LoVo (cell line): ENCODE measurements at regions not wholly inside any gene's neighbourhood (a gene's known extent, or its start where the extent isn't known, plus 50 kb on each side); places are given as distances from the start of the nearest gene placed in this dataset.

Source experiments
- DNase-seq: peaks from one replicate; pipeline ENCODE4 v3.0.0-alpha.2; 2016; ENCODE audit warnings: low spot score

GRCh38 chr21:28751176-28751575 is 241.5 kb downstream of the LTN1 start:
- DNase-seq, result no peak

- DNase-seq, result no peak
These were observed 242.1 kb downstream of the LTN1 start for GRCh38 chr21:28750565-28750964.

- DNase-seq, result no peak
These were observed 243.1 kb downstream of the LTN1 start for GRCh38 chr21:28749536-28749935.

DNA sequence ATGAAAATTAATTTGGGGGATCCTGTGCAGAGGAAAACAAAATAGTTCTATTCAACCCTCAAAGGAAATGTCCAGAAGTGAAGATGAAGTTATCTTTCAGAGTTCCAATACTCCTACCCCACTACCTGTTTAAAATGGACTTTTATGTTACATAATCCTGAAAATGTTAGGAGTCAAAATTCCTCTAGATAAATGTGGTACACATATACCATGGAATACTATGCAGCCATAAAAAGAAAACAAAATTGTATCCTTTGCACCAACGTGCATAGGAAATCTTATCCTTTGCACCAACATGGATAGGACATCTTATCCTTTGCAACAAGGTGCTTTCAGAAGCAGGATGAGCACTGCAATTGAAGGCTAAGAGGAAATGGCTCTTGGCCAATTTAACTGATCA is 245.2 kb downstream of the LTN1 start:
- DNase-seq, result no peak

DNA sequence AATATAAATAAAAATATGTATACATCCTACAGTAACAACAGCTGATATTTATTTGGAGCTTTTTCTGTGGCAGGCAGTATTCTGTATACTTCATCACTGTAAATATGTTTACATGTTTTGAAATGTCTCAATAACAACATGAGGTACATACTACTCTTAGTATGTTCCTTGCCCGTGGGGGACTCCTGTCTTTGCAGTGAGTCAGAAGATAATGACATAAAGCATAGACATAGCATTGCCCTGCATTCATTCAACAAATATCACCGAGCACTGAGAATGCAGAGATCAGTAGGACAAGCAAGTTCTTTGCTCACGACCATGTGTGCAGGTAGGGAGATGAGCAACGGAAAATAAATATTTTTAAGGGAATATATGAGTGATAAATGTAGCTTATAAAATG is 246.5 kb downstream of the LTN1 start:
- DNase-seq, result no peak

GRCh38 chr21:28745131-28746016 is 247.3 kb downstream of the LTN1 start:
- DNase-seq, result peak; percentile 74

GRCh38 chr21:28743723-28744122 is 249.0 kb downstream of the LTN1 start:
- no peak for DNase-seq

- no peak for DNase-seq
These were observed 250.2 kb downstream of the LTN1 start for GRCh38 chr21:28742527-28742926.

DNA sequence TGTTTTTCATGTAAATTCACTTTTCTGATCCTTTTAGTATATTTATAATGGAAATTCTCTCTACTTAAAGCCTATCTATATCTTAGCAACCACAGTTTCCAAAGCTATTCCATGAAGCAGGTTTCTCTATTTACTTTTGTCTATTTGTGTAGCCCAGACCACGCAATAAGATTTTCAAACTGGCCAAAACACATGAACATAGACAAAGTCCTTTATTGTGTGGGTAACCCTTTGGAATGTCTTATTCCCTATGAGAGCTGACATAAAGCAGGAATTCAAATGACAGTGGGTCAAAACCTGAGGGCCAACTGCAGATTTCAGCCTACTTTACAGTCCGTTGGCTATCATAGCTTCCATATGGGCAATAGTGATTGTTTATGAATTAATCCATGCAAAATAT is 252.6 kb downstream of the LTN1 start:
- no peak for DNase-seq

DNA sequence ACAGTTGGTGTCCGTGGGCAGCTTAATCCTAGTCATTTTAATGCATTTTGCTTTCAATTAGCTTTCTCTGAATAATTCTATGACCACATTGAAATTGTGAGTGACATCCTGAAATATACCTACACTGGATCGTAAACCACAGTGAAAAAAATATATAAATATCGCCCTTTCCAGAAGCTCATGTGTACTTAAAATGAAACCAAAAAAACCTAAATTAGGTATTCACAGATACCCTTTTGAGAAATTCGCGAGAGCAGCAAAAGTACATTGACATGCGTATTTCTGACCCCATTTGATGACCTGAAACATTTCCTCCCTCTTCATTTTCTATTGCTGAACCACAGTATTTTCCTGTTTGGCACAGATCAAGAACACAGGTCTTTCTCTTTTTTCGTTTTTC is 253.8 kb downstream of the LTN1 start:
- no peak for DNase-seq

GRCh38 chr21:28738420-28738704 is 254.3 kb downstream of the LTN1 start:
- no peak for DNase-seq

DNA sequence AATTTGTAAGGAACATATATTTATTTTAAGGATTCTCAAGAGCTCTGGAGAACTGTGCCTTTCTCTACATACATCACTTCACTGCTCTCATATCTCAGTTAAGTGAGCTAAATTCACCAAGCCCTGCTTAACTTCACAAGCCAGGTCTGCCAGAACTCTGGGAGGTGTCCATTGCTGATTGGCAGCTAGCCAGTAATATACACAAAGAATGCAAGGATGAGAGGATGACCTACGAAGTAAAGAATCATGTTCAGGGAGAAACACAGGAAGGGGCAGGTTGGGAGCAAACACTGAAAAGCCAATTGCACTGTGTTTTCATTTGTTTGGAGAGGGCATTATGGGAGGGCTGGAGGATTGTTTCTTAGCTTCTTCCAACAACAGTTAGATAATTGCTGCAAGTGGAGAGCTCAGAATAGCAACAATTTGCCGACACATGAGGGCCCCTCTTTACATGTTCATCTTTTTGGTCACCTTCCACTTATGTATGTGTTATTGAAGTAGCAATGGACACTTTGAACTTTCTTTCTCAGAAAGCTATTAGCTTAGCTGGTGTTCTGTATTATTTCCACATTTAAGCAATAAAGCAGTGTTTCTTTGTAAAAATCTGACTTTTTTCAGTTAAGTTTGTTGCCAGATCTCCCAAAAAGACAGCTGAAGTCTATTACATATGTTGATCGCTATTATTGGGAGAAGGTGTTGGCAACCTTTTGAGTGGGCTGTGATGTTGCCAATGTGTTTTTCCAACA is 254.8 kb downstream of the LTN1 start:
- no peak for DNase-seq

DNA sequence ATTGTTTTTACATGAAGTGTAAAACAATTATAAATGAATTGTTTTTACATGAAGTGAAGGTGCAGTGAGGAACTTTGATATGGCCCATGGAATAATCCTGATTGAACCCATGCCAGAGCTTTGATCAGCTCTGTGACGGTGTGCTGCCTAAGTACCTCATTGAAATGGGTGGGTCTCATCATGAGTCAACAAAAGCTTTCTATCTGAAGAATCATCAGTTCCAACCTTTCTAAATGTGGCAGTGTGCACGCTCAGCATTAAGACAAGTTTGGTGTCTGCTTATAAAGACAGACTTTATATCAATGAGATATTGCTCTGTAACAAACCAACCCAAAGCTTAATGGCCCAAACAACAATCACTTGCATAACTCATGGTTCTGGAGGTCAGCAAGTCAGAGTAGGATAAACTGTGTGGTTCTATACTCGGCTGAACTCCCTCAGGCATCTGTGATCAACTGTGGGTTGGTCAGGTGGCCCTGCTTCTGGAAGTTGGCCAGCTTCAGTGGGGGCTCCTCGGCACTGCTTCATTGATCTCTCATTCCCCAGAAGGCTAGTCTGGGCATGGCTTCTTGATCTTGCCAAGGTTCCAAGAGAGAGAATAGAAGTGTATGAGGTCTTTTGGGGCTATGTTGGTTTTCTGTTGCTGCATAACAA is 258.0 kb downstream of the LTN1 start:
- no peak for DNase-seq

DNA sequence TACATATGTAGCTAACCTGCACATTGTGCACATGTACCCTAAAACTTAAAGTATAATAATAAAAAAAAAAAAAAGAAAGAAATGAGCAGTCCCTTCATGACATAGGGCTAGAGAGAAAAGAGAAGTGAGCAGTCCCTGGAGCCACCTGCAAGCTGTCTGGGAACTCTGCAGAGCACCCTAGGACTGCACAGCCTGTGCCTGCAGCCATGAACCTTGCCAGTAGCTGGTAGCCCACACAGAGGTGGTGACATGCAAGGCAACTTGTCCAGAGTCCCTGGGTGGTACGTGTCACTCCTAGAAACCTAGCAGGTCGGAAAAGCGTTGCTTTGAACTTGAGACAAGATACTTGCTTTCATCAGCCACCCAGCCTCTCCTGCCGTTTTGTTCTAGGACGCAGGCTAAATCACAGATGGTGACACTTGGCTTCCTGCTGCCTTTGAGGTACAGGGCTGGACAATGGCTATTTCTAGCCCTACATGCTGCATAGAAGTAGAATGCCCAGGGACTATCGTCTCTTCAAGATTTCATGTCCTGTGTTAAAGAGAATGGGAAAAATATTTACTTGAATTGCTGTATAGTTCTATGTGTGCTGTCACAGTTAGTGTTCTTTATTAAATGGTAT is 260.9 kb downstream of the LTN1 start:
- DNase-seq, result no peak

- no peak for DNase-seq
These were observed 262.8 kb downstream of the LTN1 start for GRCh38 chr21:28729887-28730286.

GRCh38 chr21:28727809-28728208 is 264.9 kb downstream of the LTN1 start:
- DNase-seq, result no peak

GRCh38 chr21:28725396-28725795 is 267.3 kb downstream of the LTN1 start:
- no peak for DNase-seq

DNA sequence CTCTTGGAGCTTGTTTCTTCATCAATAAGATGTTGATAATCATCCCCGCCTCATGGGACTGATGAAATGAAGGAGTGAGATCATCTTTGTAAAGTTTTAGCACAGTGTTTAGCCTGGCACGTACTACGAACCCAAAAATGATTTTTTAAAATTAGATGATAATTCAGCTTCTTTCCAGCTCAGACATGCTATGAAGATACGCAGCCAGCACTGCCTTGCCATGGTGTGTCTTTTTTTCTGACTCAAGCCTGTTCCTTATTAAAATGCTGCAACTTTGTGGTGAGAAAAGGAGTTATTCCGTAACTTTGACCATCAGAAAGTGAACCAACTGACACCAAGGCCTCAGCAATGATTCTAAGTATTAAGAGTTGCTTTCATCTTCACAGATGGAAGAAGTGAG is 269.0 kb downstream of the LTN1 start:
- no peak for DNase-seq

- DNase-seq, result no peak
These were observed 273.0 kb downstream of the LTN1 start for GRCh38 chr21:28719723-28720122.

DNA sequence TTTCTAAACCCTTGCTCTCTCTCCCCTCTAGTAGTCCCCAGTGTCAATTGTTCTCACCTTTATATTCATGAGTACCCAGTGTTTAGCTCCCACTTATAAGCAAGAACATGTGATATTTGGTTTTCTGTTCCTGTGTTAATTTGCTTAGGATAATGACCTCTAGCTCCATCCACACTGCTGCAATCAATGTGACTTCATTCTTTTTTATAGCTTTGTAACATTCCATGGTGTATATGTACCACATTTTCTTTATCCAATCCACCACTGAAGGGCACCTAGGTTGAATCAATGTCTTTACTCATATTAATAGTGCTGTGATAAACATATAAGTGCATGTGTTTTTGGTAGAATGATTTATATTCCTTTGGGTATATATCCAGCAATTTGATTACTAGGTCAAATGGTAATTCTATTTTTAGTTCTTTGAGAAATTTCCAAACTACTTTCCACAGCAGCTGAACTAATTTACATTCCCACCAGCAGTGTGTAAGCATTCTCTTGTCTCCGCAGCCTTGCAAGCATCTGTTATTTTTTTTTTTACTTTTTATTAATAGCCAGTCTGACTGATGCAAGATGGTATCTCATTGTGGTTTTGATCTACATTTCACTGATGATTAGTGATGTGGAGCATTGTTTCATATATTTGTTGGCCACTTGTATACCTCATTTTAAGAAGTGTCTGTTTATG is 277.8 kb downstream of the LTN1 start:
- no peak for DNase-seq

DNA sequence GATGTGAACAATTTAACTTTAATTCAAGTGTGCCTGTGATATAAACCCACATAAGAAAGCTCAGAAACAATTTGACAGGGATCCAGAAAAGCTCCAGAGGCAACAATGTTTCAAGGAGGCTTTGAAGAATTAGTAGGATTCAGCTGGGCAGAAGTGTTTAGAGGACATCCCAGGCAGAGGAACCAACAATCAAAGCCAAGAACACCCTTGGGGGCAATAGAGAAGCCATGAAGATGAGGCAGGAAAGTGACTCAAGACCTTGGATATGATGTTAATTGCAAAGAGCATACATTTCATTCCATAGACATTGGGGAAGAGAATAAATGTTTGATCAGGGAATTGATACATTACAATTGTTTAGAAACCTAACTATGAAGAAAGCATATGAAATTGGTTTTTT is 280.3 kb downstream of the LTN1 start:
- no peak for DNase-seq

DNA sequence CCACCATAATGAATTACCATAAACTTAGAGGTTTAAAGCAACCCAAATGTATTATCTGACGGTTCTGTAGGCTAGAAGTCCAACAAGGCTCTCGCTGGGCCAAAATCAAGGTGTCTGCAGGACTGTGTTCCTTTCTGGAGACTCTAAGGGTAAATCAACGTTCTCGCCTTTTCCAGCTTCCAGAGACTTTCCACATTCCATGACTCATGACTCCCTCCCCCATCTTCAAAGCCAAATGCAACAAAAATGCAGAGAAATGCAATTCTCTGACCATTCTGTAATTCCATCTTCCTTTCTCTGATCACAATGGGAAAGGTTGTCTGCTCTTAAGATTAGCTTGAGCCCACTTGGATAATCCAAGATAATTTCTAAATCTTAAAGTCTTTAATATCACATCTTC is 287.1 kb downstream of the LTN1 start:
- DNase-seq, result no peak
